Tibial artery (tissue), 4 donors: ENCODE measurements at regions not wholly inside any gene's neighbourhood (a gene's known extent, or its start where the extent isn't known, plus 50 kb on each side); places are given as distances from the start of the nearest gene placed in this dataset.

Experiments used
- DNase-seq, 2 donors: peaks; one replicate each; pipeline ENCODE4 v3.0.0-alpha.2; 2019
- H3K27ac ChIP-seq, 2 donors: fragments of 200-600 bp; sonication (generic) in 1 of 2; 1 replicate in 1 of 2; 2 replicates in 1 of 2; pipeline ENCODE4 v1.5.1; 2018 to 2019; ENCODE audit warnings: mild to moderate bottlenecking in 1 of 2
- H3K27me3 ChIP-seq, 2 donors: fragments of 200-600 bp; sonication (generic) in 1 of 2; one replicate each; pipeline versions ENCODE4 v1.5.1 to v1.6.0; 2016 to 2019
- H3K36me3 ChIP-seq, 3 donors: fragments of 200-600 bp; sonication (generic) in 2 of 3; one replicate each; pipeline ENCODE4 v1.5.1; 2016 to 2019; ENCODE audit warnings: mild to moderate bottlenecking in 2 of 3
- H3K4me1 ChIP-seq, 4 donors: fragments of 200-600 bp; sonication (generic) in 2 of 4; 1 replicate in 3 of 4; 2 replicates in 1 of 4; pipeline ENCODE4 v1.5.1; 2016 to 2019
- H3K4me3 ChIP-seq, 2 donors: fragments of 200-600 bp; sonication (generic) in 1 of 2; 1 replicate in 1 of 2; 2 replicates in 1 of 2; pipeline ENCODE4 v1.5.1; 2018 to 2019; ENCODE audit warnings: mild to moderate bottlenecking in 2 of 2
- H3K9me3 ChIP-seq, 3 donors: fragments of 200-600 bp; sonication (generic) in 1 of 3; one replicate each; pipeline ENCODE4 v1.5.1; 2016 to 2019
- CTCF ChIP-seq, 2 experiments: fragments of 200-600 bp in 1 of 2; fragments of 450-650 bp in 1 of 2; IDR thresholded peaks; one replicate each; pipeline ENCODE4 v1.5.1; 2017 to 2019; ENCODE audit warnings: antibody characterized with exemption in 2 of 2, mild to moderate bottlenecking in 1 of 2, moderate library complexity in 1 of 2
- intact Hi-C: fragments of 100-400 bp; cut with DNase I; formaldehyde crosslinking; loops from one replicate; pipeline ENCODE4 v1.15.0; 2023; ENCODE audit warnings: low total_unique reads

GRCh38 chr9:73011956-73012355 lies 59.1 kb upstream of the ALDH1A1 start:
- intact Hi-C loops: no loop called here
- peaks cover 0 to 40% (median 8%) of the 10 kb centered on the region in 4 donors for H3K4me1 ChIP-seq
- no peak for TF ChIP-seq CTCF (IDR thresholded peaks at IDR 0.05)
- H3K27me3 ChIP-seq: no peaks in the 10 kb centered on the region
- H3K4me3 ChIP-seq: no peak overlapping the region
- no peaks in the 10 kb centered on the region for H3K9me3 ChIP-seq
- peak overlapping the region; percentile 77 to 79 for H3K27ac ChIP-seq
- no peak for DNase-seq
- H3K36me3 ChIP-seq: no peaks in the 10 kb centered on the region

DNA sequence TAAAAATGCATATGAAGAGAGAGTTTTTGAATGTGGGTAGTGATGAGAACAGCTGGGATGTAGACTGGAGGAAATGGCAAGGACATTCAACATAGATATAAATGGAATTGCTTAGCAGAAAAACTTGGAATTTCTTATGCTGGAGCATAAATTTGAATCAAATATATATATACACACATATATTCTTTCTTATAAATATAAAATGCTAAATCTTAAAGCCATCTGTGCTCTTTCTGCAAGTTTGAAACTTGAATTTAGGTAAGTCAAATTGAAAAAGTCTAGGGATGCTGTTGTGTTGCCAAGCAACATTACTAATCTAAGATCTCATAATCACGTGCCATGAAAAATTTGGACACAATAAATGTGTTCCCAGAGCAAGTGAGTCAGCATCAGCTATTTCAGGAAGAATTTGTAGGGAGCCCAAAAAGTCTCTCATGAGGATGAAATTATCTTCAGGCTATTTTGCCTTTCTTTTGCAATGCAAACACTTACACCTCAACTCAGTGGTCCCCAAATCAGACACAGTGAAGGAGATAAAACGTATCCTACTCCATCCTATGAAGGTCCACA lies 58.4 kb upstream of the ALDH1A1 start:
- intact Hi-C loops: no loop called here
- peaks cover 0 to 40% (median 8%) of the 10 kb centered on the region in 4 donors for H3K4me1 ChIP-seq
- no peak for TF ChIP-seq CTCF (IDR thresholded peaks at IDR 0.05)
- no peaks in the 10 kb centered on the region for H3K36me3 ChIP-seq
- H3K9me3 ChIP-seq: no peaks in the 10 kb centered on the region
- no peak overlapping the region for H3K4me3 ChIP-seq
- peak overlapping the region; percentile 77 to 79 for H3K27ac ChIP-seq
- H3K27me3 ChIP-seq: no peaks in the 10 kb centered on the region
- DNase-seq: no peak

- H3K4me1 ChIP-seq: peaks cover 0 to 40% (median 8%) of the 10 kb centered on the region in 4 donors
- intact Hi-C loops: no loop called here
- no peak for TF ChIP-seq CTCF (IDR thresholded peaks at IDR 0.05)
- no peak overlapping the region for H3K4me3 ChIP-seq
- no peaks in the 10 kb centered on the region for H3K9me3 ChIP-seq
- DNase-seq: no peak
- H3K36me3 ChIP-seq: no peaks in the 10 kb centered on the region
- H3K27me3 ChIP-seq: no peaks in the 10 kb centered on the region
- no peak overlapping the region for H3K27ac ChIP-seq
Measured at GRCh38 chr9:73009649-73010288, 56.9 kb upstream of the ALDH1A1 start.

DNA sequence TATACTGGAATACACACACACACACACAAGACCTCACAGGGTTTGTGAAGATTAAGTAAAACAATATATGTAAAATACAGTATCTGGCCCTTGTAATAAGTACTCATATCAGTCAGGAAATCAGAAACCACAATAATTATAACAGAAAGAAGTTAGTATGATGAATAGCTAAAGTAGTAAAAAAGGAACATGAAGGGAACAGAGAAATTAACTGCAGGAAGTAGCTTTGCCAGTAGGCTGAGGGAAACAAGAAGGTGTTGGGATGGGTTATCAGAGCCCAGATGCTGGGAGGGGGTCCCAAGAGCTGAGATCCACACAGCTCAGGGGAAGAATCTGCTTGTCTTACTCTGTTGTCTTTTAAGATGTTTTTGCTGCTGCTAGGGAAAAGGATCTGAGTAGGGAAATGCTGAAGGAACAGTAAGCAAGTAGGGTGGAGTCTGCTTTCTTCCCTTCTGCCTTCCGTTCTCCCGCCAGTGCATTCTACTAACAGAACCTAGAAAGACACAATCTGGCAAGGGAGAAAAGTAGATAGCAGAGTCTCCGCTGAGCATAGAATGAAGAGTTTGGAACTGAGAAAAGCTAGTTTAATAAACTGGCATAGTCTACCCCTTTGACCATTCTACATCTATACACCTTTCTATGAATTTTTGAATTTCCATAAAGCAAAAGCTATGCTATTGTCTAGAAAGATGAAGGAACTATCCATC lies 55.3 kb upstream of the ALDH1A1 start:
- no peak for TF ChIP-seq CTCF (IDR thresholded peaks at IDR 0.05)
- Histone ChIP-seq H3K4me1 (peaks cover 0 to 25% (median 8%) of the 10 kb centered on the region in 4 donors), H3K27me3 (no peaks in the 10 kb centered on the region), H3K9me3 (no peaks in the 10 kb centered on the region), H3K4me3 (no peak overlapping the region), H3K36me3 (no peaks in the 10 kb centered on the region), H3K27ac (no peak overlapping the region)
- DNase-seq: no peak
- intact Hi-C loops: no loop called here

DNA sequence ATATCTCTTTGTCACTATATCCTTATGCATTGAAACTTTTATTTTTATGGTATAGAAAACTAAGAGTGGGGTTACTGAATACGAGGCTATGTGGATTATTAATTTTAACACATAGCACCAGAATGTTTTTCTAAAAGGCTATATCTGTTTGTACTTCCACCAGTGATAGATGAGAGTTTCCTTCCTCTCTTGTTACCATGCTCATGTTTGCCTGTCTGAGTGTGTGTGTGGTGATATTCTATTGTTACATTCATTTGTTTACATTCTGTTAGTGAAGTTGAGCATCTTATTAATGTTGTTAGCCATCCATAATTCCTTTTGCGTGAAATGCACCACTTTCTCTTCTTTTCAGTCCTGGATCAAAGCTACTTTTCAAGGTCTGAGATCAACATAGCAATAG lies 54.1 kb upstream of the ALDH1A1 start:
- H3K9me3 ChIP-seq: no peaks in the 10 kb centered on the region
- no peak overlapping the region for H3K4me3 ChIP-seq
- DNase-seq: no peak
- TF ChIP-seq CTCF (IDR thresholded peaks at IDR 0.05): no peak
- no peaks in the 10 kb centered on the region for H3K36me3 ChIP-seq
- no peak overlapping the region for H3K27ac ChIP-seq
- peaks cover 0 to 14% (median 7%) of the 10 kb centered on the region in 4 donors for H3K4me1 ChIP-seq
- intact Hi-C loops: no loop called here
- H3K27me3 ChIP-seq: no peaks in the 10 kb centered on the region
